HCT116 (cell line): ENCODE measurements at regions not wholly inside any gene's neighbourhood (a gene's known extent, or its start where the extent isn't known, plus 50 kb on each side); places are given as distances from the start of the nearest gene placed in this dataset.

Experiments used
- ATAC-seq: fragments of 200-7000 bp; cut with Tn5 transposase; 2 replicates; pipeline ENCODE4 v1.9.1; 2020; ENCODE audit warnings: mild to moderate bottlenecking, moderate library complexity
- BruUV-seq: library from RNA; stranded (reverse); fragments of 400-500 nt; replicated peaks from 2 replicates; lab custom pipeline; 2021; lab: Mats Ljungman, UMichigan
- CTCF ChIA-PET: fragments of 300-600 bp; sonication (Branson Sonifier 250); formaldehyde crosslinking; loops from one replicate; lab custom pipeline; 2021; ENCODE audit warnings: antibody characterized with exemption; lab: Charles Lee
- POLR2A ChIA-PET: fragments of 300-600, 350-600 bp; sonication (Branson Sonifier 250); formaldehyde crosslinking; loops from one replicate; lab custom pipeline; 2021; ENCODE audit warnings: antibody characterized with exemption; lab: Charles Lee
- RAD21 ChIA-PET, 2 experiments: fragments of 300-600 bp; sonication (Branson Sonifier 250); formaldehyde crosslinking; loops; one replicate each; lab custom pipeline; 2023; ENCODE audit warnings: low total read pairs in 2 of 2; ENCODE audit not compliant: uncharacterized antibody in 2 of 2, unreplicated experiment in 2 of 2, low non-redundant PET in 1 of 2; lab: Charles Lee
- DNase-seq: peaks from one replicate; pipeline ENCODE4 v3.0.0-alpha.2; 2010; ENCODE audit warnings: low read depth, low spot score
- H2AFZ ChIP-seq: fragments of 200-600 bp; shearing (Covaris generic), sonication (generic); 2 replicates; pipeline ENCODE4 v1.6.1; 2017; ENCODE audit warnings: low read depth, mixed run types, mixed read lengths, antibody characterized with exemption, low read length; ENCODE audit not compliant: poor library complexity, severe bottlenecking
- H3K27ac ChIP-seq: 2 replicates; pipeline ENCODE4 v1.5.1; 2012; ENCODE audit warnings: low read depth, low read length
- H3K27me3 ChIP-seq: fragments of 200-600 bp; sonication (generic); 2 replicates; pipeline ENCODE4 v1.6.1; 2016; ENCODE audit warnings: mixed run types, low read length, mixed read lengths; ENCODE audit not compliant: insufficient read depth
- H3K36me3 ChIP-seq, 2 experiments: fragments of 200-500 bp in 1 of 2; fragments of 200-600 bp in 1 of 2; sonication (Bioruptor generic) in 1 of 2; sonication (generic) in 1 of 2; 2 replicates each; pipeline versions ENCODE4 v1.5.1 to v1.6.1; 2014 to 2016; ENCODE audit warnings: low read length in 2 of 2, inconsistent platforms in 1 of 2, mixed read lengths in 1 of 2, mixed run types in 1 of 2; ENCODE audit not compliant: insufficient read depth in 2 of 2, control insufficient read depth in 1 of 2
- H3K4me1 ChIP-seq, 2 experiments: fragments of 200-600 bp in 1 of 2; sonication (generic) in 1 of 2; 2 replicates each; pipeline versions ENCODE4 v1.5.1 to v1.6.1; 2012 to 2017; ENCODE audit warnings: low read length in 2 of 2, inconsistent platforms in 1 of 2, mild to moderate bottlenecking in 1 of 2, mixed read lengths in 1 of 2, mixed run types in 1 of 2, moderate library complexity in 1 of 2; ENCODE audit not compliant: insufficient read depth in 2 of 2, control insufficient read depth in 1 of 2
- H3K4me2 ChIP-seq: fragments of 200-600 bp; sonication (generic); 2 replicates; pipeline ENCODE4 v1.6.1; 2017; ENCODE audit warnings: mixed run types, low read length, mixed read lengths
- H3K4me3 ChIP-seq, 2 experiments: fragments of 200-600 bp in 1 of 2; sonication (generic) in 1 of 2; replicated peaks in 1 of 2; 2 replicates each; pipeline ENCODE4 v1.5.1; 2011 to 2016; ENCODE audit warnings: low read length in 2 of 2, control low read depth in 1 of 2, low read depth in 1 of 2, mild to moderate bottlenecking in 1 of 2, mixed read lengths in 1 of 2, mixed run types in 1 of 2
- H3K79me2 ChIP-seq: fragments of 200-600 bp; sonication (generic); 2 replicates; pipeline ENCODE4 v1.6.1; 2017; ENCODE audit warnings: mild to moderate bottlenecking, mixed run types, low read length, moderate library complexity, mixed read lengths; ENCODE audit not compliant: insufficient read depth
- H3K9ac ChIP-seq: fragments of 200-600 bp; sonication (generic); 2 replicates; pipeline ENCODE4 v1.6.1; 2016; ENCODE audit warnings: low read length, mixed read lengths
- H3K9me2 ChIP-seq: fragments of 200-600 bp; sonication (generic), shearing (Covaris generic); 2 replicates; pipeline ENCODE4 v1.6.1; 2017; ENCODE audit warnings: mixed run types, mild to moderate bottlenecking, moderate library complexity; ENCODE audit not compliant: insufficient read depth
- H3K9me3 ChIP-seq, 2 experiments: fragments of 200-500 bp in 1 of 2; fragments of 200-600 bp in 1 of 2; sonication (Bioruptor generic) in 1 of 2; sonication (generic) in 1 of 2; 2 replicates each; pipeline ENCODE4 v1.6.1; 2014 to 2017; ENCODE audit warnings: low read length in 2 of 2, mixed read lengths in 2 of 2, inconsistent platforms in 1 of 2, low read depth in 1 of 2, mild to moderate bottlenecking in 1 of 2, mixed run types in 1 of 2, moderate library complexity in 1 of 2; ENCODE audit not compliant: control insufficient read depth in 1 of 2, insufficient read depth in 1 of 2
- H4K20me1 ChIP-seq: fragments of 200-600 bp; sonication (generic), shearing (Covaris generic); 2 replicates; pipeline ENCODE4 v1.6.1; 2017; ENCODE audit warnings: mixed run types, mild to moderate bottlenecking, moderate library complexity; ENCODE audit not compliant: insufficient read depth
- CBX3 ChIP-seq: IDR thresholded peaks from 2 replicates; pipeline ENCODE4 v1.6.1; 2012; ENCODE audit warnings: low read depth
- EGR1 ChIP-seq: IDR thresholded peaks from 2 replicates; pipeline ENCODE4 v1.6.1; 2012; ENCODE audit warnings: low read depth
- ELF1 ChIP-seq: IDR thresholded peaks from 2 replicates; pipeline ENCODE4 v1.6.1; 2012; ENCODE audit warnings: low read depth, borderline replicate concordance
- EZH2 ChIP-seq: fragments of 200-600 bp; sonication (generic); IDR thresholded peaks from 2 replicates; pipeline ENCODE4 v1.6.1; 2017; ENCODE audit warnings: antibody characterized with exemption, mixed run types
- EZH2phosphoT487 ChIP-seq: fragments of 200-600 bp; IDR thresholded peaks from 2 replicates; pipeline ENCODE4 v1.6.1; 2018; ENCODE audit warnings: antibody characterized with exemption, borderline replicate concordance
- FOSL1 ChIP-seq: IDR thresholded peaks from 2 replicates; pipeline ENCODE4 v1.6.1; 2012; ENCODE audit warnings: low read depth
- JUND ChIP-seq: IDR thresholded peaks from 2 replicates; pipeline ENCODE4 v1.6.1; 2012
- POLR2A ChIP-seq: IDR thresholded peaks from 2 replicates; pipeline ENCODE4 v1.7.0; 2011; ENCODE audit warnings: borderline replicate concordance; ENCODE audit not compliant: insufficient read depth, insufficient read length; ENCODE audit errors: extremely low read depth
- POLR2AphosphoS5 ChIP-seq: IDR thresholded peaks from 2 replicates; pipeline ENCODE4 v1.6.1; 2011; ENCODE audit warnings: mild to moderate bottlenecking, low read depth, low read length, moderate library complexity
- RAD21 ChIP-seq: IDR thresholded peaks from 2 replicates; pipeline ENCODE4 v1.6.1; 2012; ENCODE audit warnings: low read depth, mild to moderate bottlenecking
- SIN3A ChIP-seq: IDR thresholded peaks from 2 replicates; pipeline ENCODE4 v1.6.1; 2012; ENCODE audit warnings: low read depth
- SP1 ChIP-seq: IDR thresholded peaks from 2 replicates; pipeline ENCODE4 v1.6.1; 2012; ENCODE audit warnings: low read depth
- TCF7L2 ChIP-seq: IDR thresholded peaks from 2 replicates; pipeline ENCODE4 v1.7.0; 2011; ENCODE audit warnings: borderline replicate concordance, inconsistent platforms; ENCODE audit not compliant: insufficient read depth, insufficient read length; ENCODE audit errors: extremely low read depth
- ZFX ChIP-seq: fragments of 450-650 bp; IDR thresholded peaks from 2 replicates; pipeline ENCODE4 v1.6.1; 2017
- ZNF274 ChIP-seq: fragments of 200-500 bp; sonication (Bioruptor generic); IDR thresholded peaks from 2 replicates; pipeline ENCODE4 v1.6.1; 2014; ENCODE audit warnings: mild to moderate bottlenecking, low read depth, low read length, inconsistent platforms
- intact Hi-C: fragments of 100-400 bp; cut with micrococcal nuclease; formaldehyde crosslinking; loops from 2 replicates; pipeline ENCODE4 v1.10.0; 2022
- TF ChIP-seq, protein P1 (sequence below): IDR thresholded peaks from 2 replicates; pipeline ENCODE4 v1.6.1; 2012
- TF ChIP-seq, protein P2 (sequence below), 3 experiments: fragments of 200-600 bp in 1 of 3; sonication (generic) in 1 of 3; IDR thresholded peaks in 2 of 3; conservative IDR thresholded peaks in 1 of 3; 2 replicates each; pipeline ENCODE4 v1.5.1; 2012 to 2017; ENCODE audit warnings: low read depth in 2 of 3, low read length in 2 of 3, antibody characterized with exemption in 1 of 3, borderline replicate concordance in 1 of 3, control low read depth in 1 of 3, mild to moderate bottlenecking in 1 of 3, mixed read lengths in 1 of 3, mixed run types in 1 of 3, moderate library complexity in 1 of 3; ENCODE audit not compliant: insufficient read depth in 1 of 3

DNA sequence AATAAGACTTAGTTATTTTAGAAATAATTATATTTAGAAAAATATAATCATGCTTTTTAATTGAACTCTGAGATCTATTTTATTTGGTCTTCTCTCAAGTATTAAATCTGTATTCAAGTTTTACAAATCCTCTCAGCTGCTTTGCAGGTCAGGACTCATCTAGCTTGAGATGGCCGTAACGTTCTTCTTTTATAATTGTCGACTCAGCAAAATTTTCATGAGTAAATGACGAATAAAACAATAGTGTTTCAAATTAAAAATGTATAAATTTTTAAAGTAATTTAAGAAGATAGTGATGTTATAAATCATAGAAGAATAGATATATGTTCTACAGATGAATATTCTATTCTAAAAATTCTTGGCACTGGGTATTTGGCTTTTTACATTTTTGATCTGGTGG is 957.1 kb upstream of the EYS start:
- Histone ChIP-seq H3K36me3 (no peaks in the 10 kb centered on the region), H3K9ac (no peak overlapping the region), H4K20me1 (no peaks in the 10 kb centered on the region), H3K9me2 (no peaks in the 10 kb centered on the region), H3K79me2 (no peaks in the 10 kb centered on the region), H3K27me3 (no peaks in the 10 kb centered on the region), H3K4me3 (no peak overlapping the region), H3K27ac (no peak overlapping the region), H2AFZ (no peak overlapping the region), H3K4me1 (no peaks in the 10 kb centered on the region), H3K4me2 (no peak overlapping the region), H3K9me3 (peaks cover under 1 to 13% of the 10 kb centered on the region in 2 experiments; a peak in 3 of 4 replicates)
- BruUV-seq = no TSS peak
- TF ChIP-seq TCF7L2 = no peak
- TF ChIP-seq JUND = no peak
- TF ChIP-seq, protein P1, sequence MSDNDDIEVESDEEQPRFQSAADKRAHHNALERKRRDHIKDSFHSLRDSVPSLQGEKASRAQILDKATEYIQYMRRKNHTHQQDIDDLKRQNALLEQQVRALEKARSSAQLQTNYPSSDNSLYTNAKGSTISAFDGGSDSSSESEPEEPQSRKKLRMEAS = no peak
- TF ChIP-seq ELF1 = no peak
- no peak for TF ChIP-seq FOSL1
- no peak for TF ChIP-seq EZH2
- no peak for TF ChIP-seq ZFX
- TF ChIP-seq RAD21 = no peak
- no peak for TF ChIP-seq EGR1
- no peak for TF ChIP-seq EZH2phosphoT487
- TF ChIP-seq, protein P2, sequence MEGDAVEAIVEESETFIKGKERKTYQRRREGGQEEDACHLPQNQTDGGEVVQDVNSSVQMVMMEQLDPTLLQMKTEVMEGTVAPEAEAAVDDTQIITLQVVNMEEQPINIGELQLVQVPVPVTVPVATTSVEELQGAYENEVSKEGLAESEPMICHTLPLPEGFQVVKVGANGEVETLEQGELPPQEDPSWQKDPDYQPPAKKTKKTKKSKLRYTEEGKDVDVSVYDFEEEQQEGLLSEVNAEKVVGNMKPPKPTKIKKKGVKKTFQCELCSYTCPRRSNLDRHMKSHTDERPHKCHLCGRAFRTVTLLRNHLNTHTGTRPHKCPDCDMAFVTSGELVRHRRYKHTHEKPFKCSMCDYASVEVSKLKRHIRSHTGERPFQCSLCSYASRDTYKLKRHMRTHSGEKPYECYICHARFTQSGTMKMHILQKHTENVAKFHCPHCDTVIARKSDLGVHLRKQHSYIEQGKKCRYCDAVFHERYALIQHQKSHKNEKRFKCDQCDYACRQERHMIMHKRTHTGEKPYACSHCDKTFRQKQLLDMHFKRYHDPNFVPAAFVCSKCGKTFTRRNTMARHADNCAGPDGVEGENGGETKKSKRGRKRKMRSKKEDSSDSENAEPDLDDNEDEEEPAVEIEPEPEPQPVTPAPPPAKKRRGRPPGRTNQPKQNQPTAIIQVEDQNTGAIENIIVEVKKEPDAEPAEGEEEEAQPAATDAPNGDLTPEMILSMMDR (IDR thresholded peaks at IDR 0.05 in 2 of 3, conservative IDR thresholded peaks at IDR 0.05 in 1 of 3; ENCODE audit: borderline replicate concordance in 1 of 3, insufficient read depth in 1 of 3, low read depth in 2 of 3, low read length in 2 of 3) = no peak
- no peak for TF ChIP-seq POLR2AphosphoS5
- TF ChIP-seq POLR2A = no peak
- TF ChIP-seq SIN3A = no peak
- no peak for TF ChIP-seq CBX3
- no peak for TF ChIP-seq ZNF274
- no peak for TF ChIP-seq SP1
- ChIA-PET CTCF (no interaction called here), POLR2A (no interaction called here), RAD21 (no interaction called here)
- intact Hi-C loops = no loop called here
- DNase-seq (no peak), ATAC-seq (no peak)
